Frontal cortex (tissue), 3 donors: ENCODE measurements at regions not wholly inside any gene's neighbourhood (a gene's known extent, or its start where the extent isn't known, plus 50 kb on each side); places are given as distances from the start of the nearest gene placed in this dataset.
"Not testable (repeated sequence)": the region's sequence is repeated elsewhere in the genome, so short reads cannot be mapped to it uniquely, and the experiment has no call there.

Experiments used
- DNase-seq, 2 donors: peaks; one replicate each; pipeline ENCODE4 v3.0.0; 2012; ENCODE audit warnings: low spot score in 2 of 2
- FAIRE-seq: peaks from 2 replicates; lab custom pipeline; 2012; peaks lifted over from hg19 to GRCh38; lab: Jason Lieb, UNC
- donor health status: control.
- donor health status: control.
- donor health status: control.

DNA sequence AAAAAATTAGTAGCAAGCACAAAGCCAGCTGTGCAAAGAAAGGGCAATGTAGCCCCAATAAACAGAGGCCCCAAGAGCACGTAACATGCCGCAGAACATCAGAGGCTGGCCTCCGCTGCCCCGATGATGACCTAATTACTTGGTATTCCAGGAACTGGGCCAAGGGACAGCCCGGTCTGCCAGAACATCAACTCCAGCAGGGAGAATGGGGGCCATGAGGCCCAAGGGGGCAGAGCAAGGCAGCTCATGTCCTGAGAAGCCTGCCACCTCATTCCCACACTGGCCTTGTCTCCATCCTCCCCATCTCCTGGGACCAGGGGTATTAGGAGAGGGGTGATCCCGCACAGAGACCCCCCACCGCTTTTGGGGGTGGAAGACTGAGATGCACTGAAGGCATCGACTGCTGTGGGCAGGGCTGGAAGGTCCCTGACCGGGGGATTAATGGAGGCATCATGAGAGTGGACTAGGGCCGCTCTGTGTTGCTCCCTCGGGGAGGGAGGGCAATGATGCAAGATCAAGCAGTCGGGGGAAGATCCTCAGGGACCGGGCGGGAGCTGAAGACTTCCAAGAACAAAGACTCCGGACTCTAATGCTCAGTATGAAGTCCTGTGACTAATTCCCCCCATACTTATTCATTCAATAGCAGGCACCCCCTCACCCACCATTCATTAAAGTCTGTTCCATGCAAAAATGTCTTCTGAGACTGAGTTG, 192.3 kb downstream of the BCL2L11 start:
- DNase-seq, result peak in 1 of 2 donors; percentile 24
- FAIRE-seq, result not testable (repeated sequence)

DNA sequence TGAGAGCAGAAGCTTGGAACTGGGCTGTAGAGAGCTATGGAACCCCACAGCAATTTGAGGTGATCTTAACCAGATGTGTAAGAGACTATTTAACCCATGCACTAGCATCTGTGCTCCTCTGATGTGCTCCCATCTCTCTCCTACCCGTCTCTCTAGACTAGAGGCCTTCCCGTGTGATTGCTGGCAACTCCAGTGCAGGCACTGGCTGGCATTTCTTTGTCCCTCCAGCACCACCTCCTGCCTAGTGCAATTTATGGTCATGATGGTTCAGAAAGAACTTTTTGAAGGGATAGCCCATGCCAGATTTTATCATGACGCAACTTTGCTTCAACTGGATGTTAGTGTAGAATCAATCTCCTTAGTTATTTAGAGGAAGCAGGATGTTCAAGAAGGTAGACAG, 193.0 kb downstream of the BCL2L11 start:
- not testable (repeated sequence) for DNase-seq, FAIRE-seq

DNA sequence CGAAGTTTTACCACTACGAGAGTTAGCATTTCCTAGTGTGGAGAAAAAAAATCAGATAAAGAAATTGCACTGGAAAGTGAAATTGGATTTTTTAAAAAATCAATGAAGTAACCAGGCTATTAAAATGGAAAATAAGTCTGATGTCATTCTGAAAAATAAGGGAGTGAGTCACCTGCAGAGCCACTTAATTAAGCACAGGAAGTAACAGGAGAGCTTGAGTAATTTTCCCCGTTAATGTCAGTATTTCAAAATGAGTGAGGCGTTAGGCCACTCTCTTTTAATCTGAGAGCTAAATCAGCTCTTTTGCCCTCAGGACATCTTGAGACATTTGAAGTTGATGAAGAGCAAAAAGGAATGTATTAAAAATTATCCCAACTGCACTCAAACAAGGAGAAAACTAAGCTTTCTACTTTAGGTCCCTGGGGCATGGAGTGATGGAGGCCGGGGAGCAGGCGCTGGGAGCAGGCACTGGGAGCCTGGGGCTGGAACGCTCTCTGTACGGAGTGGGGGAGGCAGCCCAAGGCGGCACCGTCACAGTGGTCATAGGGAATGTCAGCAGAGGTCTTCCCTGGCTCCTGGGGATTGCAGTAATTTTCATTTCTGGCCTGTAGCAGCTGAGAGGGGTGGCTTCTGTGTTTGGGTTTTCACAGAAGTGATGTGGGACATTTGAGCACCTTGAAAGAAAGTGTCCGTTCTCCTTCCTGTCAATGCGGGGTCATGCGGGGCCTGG, 194.6 kb downstream of the BCL2L11 start:
- not testable (repeated sequence) for FAIRE-seq, DNase-seq

DNA sequence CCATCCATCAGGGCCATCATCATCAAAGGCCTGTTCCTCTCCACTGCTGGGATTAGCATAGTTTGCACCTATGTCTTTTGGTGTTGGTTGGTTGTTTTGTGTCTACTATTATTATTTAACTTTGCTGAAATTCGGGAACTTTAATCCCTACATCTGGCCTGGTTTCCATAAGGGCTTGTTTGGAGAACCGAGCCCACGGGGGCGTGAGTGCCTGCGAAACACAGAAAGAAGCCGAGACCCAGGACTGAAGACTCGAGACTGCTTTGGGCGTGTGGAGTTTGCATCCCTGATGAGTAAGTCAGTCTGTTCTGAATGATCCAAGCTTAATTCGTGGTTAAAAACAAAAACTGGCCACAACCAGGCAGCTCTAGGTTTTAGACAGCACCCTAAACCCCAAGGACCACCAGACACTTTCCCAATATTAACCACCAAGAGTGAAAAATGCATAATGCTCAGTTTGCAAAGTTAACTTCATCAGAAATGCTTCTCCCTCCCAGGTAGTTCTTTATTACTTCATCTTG, 195.6 kb downstream of the BCL2L11 start:
- not testable (repeated sequence) for FAIRE-seq, DNase-seq

DNA sequence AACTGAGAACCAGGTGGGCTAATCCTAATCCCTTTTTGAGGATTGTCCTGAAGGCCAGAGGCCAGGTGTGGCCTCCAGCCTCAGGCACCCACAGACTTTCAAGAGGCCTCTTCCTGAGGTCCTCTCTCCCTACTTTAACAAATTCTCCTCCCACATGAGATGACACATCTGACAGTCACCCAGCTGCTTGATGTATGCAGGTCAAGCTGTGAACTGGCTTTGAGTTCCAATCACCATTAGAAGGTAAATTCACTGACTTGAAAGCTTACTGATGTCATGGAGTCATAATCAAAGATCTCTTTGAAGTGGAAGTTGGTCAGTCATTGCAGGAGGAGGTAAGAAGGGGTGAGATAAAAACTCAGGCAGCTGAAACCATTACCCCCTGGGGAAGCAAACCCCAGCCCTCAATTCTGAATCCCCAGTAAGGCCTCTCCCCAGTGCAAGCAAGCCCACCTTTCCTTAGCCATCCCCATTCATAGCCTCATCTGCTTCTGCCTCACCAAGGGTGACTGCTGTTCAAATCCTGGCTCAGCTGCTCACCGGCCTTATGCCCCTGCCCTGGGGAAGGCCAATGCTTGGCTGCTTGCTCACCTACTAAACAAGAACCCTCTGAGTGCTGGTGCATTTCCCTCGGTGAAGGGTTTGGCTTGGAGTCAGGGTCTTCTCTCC, 196.3 kb downstream of the BCL2L11 start:
- not testable (repeated sequence) for FAIRE-seq, DNase-seq

DNA sequence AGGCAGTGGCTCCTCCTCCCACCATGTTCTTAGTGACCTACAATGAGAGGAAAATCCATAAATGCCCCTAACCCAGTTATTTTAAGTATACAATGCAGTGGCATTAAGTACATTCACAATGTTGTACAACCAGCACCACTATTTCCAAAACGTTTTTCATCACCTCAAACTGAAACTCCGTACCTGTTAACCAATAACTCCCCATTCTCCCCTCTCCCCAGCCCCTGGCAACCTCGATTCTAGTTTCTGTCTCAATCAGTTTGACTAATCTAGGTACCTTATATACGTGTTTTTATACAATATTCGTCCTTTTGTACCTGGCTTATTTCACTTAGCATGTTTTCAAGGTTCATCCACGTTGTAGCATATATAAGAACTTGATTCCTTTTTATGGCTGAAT, 198.8 kb downstream of the BCL2L11 start:
- not testable (repeated sequence) for FAIRE-seq, DNase-seq

DNA sequence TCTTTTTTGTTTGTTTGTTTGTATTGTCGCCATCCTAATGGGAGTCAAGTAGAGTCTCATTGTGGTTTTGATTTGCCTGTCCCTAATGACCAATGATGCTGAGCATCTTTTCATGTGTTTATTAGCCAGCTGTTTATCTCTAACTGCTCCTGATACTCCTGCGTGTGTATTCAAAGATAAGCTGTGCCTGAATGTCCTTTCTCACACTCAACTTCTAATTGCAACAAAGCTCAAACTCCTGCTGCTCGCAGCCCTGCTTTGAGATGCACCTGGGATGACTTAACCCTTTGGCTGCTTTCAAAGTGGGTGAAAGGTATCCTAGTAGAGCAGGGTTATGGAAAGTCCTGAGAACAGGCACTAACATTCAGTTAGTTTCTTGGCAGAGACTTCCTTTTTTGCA, 199.6 kb downstream of the BCL2L11 start:
- DNase-seq, FAIRE-seq: not testable (repeated sequence)

DNA sequence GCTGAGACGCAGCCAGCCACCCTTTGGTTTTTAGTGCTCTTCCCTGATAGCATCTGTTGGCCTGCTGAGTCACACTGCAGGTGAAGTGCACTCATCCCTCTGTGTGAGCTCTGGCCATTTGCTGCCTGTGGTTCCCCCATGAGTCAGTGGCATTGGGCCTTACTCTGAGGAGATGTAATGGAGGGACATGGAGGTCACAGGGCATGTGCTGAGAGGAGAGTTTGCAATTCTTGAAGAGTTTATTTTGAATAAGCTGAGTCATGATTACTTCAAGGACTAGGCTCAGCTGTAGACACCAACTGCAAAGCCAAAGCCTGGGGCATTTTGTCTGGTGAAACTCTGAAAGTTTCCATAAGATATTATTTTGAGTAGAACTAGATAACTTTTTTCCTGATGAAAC, 200.3 kb downstream of the BCL2L11 start:
- DNase-seq, FAIRE-seq: not testable (repeated sequence)

DNA sequence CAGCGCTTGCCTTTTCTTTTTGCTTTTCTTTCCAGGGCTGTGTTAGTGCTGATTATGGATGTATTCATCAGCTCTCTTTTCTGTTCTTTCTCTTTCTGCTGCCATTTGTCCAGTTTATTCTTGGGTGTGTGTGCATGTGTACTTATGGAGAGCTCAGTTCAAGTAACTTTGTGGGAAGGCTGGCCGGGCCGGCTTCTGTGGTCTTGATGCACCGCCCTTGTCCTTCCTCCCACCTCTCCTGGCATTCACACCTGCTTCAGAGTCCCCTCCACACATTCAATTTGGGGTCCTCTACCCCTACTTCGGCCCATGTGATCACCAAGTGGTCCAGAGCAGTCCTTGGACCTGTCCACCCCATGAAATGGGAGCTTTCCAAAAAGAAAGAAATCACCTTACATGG, 202.7 kb downstream of the BCL2L11 start:
- not testable (repeated sequence) for DNase-seq, FAIRE-seq

DNA sequence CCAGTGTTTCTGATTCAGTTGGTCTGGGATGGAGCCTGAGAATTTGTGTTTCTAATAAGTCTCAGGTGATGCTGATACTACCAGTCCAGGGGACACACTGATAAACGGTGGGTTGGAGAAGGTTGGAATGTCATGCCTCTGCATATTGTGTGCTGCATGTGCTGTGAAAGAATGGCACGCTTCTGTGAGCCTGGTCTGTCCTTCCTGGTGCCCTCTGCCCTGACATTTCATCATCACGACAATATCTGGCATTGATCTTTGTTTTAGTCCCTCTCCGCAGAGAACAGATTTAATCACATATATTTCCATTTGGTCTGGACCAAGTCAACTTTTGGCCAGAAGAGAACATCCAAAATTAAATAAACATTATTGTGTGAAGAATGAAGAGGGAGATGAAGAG, 207.0 kb downstream of the BCL2L11 start:
- not testable (repeated sequence) for DNase-seq, FAIRE-seq

DNA sequence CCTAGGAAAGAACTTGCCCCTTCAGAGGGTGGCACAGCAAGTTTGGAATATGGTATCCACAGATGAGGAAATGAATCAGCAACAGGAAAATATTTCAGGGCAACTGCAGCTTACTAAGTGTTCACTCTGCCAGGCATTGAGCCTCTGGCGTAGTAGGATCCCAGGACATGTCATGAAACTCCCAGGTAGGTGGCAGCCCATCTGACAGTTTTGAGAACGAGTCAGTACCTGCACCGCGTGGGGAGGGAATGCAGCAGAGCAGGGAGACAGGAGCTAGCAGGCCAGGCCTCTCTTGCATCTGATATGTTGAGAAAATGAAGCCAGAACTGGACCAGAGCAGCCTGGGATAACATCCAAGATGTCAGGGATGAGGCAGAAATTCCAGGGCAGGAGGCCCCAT, 208.6 kb downstream of the BCL2L11 start:
- not testable (repeated sequence) for FAIRE-seq, DNase-seq

DNA sequence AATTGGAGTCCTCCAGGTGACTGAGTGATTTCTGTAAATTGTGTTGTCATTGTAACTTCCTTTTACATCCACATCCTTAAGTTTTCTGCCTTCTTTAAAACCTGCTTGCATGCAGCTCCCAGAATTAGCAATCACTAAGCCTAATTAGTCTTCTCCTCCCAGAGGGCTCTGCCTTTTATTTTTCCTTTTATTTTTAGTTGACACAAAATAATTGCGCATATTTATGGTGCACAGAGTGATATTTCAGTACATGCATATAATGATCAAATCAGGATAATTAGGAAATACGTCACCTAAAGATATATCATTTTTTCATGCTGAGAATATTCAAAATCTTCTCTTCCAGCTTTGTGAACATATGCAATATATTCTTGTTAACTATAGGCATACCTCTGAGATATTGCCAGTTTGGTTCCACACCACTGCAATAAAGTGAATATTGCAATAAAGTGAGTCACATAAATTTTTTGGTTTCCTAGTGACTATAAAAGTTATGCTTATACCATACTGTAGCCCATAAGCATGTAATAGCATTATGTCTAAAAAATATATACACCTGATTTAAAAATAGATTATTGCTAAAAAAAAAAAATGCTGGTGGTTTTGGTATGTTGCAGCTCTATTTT, 210.5 kb downstream of the BCL2L11 start:
- not testable (repeated sequence) for FAIRE-seq, DNase-seq

DNA sequence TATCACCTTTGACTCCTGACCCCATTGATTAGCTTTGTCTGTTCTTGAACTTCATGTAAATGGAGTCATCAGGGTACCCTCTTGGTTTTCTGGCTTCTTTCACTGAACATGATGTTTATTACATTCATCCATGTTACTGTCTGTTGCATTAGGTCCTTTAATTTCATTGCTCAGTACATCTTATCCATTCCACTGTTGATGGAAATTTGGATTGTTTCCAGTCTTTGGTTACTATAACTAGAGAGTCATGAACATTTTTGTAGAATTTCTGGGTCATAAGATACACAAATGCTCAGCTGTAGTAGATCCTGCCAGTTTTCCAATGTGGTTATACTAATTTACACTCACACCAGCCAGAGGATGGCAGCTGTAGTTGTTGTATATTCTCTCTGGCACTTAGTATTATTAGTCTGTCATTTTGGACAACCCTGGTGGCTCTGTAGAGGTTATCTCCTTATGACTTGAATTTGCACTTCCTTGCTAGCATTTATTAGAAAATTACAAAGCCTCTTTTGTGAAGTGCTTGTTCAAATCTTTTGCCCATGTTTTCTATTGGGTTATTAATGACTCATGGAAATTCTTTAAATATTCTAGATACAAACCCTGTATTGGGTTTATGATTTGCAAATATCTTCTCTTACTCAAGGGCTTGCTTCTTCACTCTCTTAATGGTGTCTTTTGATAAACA, 214.7 kb downstream of the BCL2L11 start:
- not testable (repeated sequence) for FAIRE-seq, DNase-seq

DNA sequence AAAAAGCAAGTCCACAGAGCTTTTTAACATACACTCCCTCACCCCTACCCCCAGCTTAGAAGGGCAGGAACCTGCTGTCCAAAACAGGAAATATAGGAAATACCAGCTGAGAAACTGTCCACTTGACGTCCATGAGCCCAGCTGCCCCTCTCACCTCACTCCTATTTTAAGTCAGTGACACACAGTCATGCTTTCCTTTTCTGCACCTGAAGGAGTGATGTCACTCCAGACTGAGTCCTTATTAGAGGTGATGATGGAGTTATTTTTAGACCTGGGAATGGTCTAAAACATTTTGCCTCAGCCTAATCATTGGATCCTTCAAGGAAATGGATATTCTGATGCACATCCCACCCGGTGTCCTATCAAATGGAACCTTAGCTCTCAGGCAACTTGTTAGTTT, 217.8 kb downstream of the BCL2L11 start:
- FAIRE-seq, DNase-seq: not testable (repeated sequence)

DNA sequence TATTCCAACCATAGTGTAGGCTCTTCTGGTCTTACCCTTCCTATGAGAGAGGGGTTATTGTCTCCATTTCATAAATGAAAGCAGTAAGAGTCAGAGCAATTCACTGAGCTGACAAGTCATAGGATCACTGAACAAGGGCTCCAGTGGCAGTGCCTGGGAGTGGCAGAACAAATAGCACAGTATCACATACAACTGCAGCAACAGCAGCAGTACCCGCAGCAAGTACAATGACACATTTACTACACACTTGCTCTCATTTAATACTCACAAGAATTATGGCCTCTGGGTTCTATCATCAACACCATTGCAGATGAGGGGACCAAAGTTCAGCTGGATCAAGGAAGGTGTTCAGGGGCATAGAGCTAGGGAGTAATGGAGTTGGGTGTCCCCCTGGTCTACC, 218.8 kb downstream of the BCL2L11 start:
- not testable (repeated sequence) for FAIRE-seq, DNase-seq

DNA sequence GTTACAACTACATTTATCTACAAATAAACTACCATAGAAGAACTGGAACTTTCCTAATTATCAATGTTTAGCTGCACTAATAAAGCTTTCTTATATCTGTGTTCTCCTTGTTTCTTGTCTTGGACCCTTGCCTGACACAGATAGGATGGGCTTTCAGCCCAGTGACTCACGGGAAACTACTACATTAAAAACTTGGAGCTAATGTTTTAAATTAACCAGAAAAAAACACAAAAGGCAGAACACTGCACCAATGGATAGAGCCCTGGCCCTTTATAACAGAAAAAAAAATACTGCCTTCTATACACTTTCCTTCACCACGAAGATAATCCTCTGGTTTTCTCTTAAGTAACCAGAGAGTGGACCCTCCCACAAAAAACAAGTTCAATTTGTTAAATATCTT, 223.9 kb downstream of the BCL2L11 start:
- not testable (repeated sequence) for DNase-seq, FAIRE-seq

DNA sequence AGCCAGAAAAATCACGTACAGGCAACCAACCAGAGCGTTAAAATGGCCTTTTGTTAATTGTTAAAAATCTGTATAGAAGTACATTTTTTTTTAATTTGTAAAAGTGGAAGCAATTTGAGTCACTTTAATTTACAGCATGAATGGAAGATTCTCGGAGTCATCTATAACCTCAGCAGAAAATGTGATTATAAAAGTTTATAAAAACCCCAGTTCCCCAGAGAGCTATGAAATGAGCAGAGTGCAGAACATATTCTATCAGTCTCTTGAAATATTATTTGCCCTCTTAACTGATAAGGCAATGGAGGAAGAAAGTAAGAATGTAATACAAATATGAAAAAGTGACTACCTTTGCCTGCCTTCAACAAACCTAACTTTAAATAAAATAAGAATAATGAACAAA, 224.7 kb downstream of the BCL2L11 start:
- DNase-seq, FAIRE-seq: not testable (repeated sequence)

DNA sequence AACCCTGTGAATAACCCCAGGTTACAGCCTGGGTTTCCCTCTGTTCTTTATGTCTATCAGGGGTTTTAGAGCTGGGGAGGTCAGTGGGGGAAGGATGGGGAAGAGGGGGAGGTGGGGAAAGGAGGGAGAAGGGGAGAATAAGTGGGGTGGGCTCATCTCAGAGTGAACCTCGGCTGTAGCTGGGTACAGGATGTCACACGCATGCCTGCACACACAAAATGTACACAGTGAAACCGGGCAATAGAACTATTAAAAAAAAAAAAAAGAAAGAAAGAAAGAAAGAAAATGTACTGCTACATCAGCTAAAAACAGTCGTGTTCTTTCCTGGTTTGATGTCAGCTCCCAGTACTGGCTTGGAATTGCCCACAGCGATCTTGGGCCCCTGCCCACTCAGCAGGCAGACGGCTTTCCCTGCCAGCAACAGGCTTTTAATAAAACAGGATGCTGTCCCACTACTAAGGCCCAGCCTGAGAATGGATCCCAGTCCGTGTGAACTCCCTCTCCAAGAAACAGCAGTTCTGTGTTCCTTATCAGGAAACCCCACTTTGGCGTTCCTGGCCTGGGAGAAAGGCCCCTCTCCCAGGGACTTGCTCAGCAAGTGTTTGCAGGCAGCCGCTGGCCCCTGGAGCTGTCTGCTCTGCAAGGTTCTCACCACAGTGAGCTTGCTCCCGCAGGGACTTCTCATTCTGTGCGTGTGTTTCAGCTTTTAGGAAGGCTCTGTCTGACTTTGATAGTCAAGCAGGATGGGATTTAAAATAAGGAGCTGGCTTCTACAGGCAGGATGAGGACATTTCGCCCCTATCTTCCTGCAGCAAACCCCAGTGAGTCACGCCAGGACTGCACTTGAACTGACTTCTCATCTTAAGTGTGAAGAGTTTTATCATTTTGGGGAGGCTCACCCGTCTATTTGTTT, 225.6 kb downstream of the BCL2L11 start:
- not testable (repeated sequence) for FAIRE-seq, DNase-seq
